H7 (cell line): ENCODE measurements at regions not wholly inside any gene's neighbourhood (a gene's known extent, or its start where the extent isn't known, plus 50 kb on each side); places are given as distances from the start of the nearest gene placed in this dataset.

Source experiments
- DNase-seq: peaks from one replicate; pipeline ENCODE4 v3.0.0; 2012
- H3K27me3 ChIP-seq: 2 replicates; pipeline ENCODE4 v1.6.0; 2011; ENCODE audit warnings: mild to moderate bottlenecking, low read length; ENCODE audit not compliant: control insufficient read depth, insufficient read depth
- H3K36me3 ChIP-seq: replicated peaks from 2 replicates; pipeline ENCODE4 v1.5.1; 2011; ENCODE audit warnings: low read length; ENCODE audit not compliant: control insufficient read depth, insufficient read depth
- H3K4me3 ChIP-seq: 2 replicates; pipeline ENCODE4 v1.5.1; 2011; ENCODE audit warnings: low read depth, mild to moderate bottlenecking, control low read depth, low read length, moderate library complexity; ENCODE audit not compliant: insufficient read depth

- Histone ChIP-seq H3K27me3 (no peaks in the 10 kb centered on the region), H3K4me3 (no peak overlapping the region), H3K36me3 (no peaks in the 10 kb centered on the region)
- no peak for DNase-seq
Measured at GRCh38 chr14:25988536-25988935, 609.3 kb downstream of the NOVA1 start.

- Histone ChIP-seq H3K36me3 (no peaks in the 10 kb centered on the region), H3K4me3 (no peak overlapping the region), H3K27me3 (no peaks in the 10 kb centered on the region)
- no peak for DNase-seq
Measured at GRCh38 chr14:25955772-25956171, 642.1 kb downstream of the NOVA1 start.

- no peaks in the 10 kb centered on the region for H3K27me3 ChIP-seq
- no peaks in the 10 kb centered on the region for H3K36me3 ChIP-seq
- no peak for DNase-seq
- H3K4me3 ChIP-seq, result no peak overlapping the region
Measured at GRCh38 chr14:25953532-25954139, 644.2 kb downstream of the NOVA1 start.

- H3K4me3 ChIP-seq, result no peak overlapping the region
- no peak for DNase-seq
- no peaks in the 10 kb centered on the region for H3K36me3 ChIP-seq
- H3K27me3 ChIP-seq, result no peaks in the 10 kb centered on the region
Measured at GRCh38 chr14:25945746-25946145, 652.1 kb downstream of the NOVA1 start.

DNA sequence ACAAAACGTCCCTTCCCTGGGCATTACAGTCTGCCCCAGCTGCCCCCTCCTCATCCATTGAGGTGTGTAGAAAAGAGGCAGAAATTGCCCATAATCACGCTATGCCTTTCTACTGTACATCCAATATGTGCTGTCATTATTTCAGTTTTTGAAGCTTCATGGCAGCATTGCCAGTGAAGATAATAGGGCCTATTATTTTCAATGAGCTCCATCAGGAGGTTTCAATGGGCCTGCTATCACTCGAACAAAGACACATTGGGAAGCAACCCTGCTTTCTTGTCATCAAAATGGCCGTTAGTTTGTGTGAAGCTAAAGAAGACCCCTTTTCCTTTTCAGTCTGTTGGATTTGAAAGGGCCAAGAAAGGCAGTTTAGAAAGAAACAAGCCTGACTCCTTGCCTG lies 653.8 kb downstream of the NOVA1 start:
- no peak for DNase-seq
- no peaks in the 10 kb centered on the region for H3K36me3 ChIP-seq
- H3K27me3 ChIP-seq, result no peaks in the 10 kb centered on the region
- H3K4me3 ChIP-seq, result no peak overlapping the region

GRCh38 chr14:25943329-25943728 lies 654.5 kb downstream of the NOVA1 start:
- H3K4me3 ChIP-seq, result no peak overlapping the region
- no peaks in the 10 kb centered on the region for H3K36me3 ChIP-seq
- no peak for DNase-seq
- no peaks in the 10 kb centered on the region for H3K27me3 ChIP-seq

- Histone ChIP-seq H3K27me3 (no peaks in the 10 kb centered on the region), H3K4me3 (no peak overlapping the region), H3K36me3 (no peaks in the 10 kb centered on the region)
- no peak for DNase-seq
Measured at GRCh38 chr14:25942090-25942489, 655.7 kb downstream of the NOVA1 start.

- Histone ChIP-seq H3K4me3 (no peak overlapping the region), H3K36me3 (no peaks in the 10 kb centered on the region), H3K27me3 (no peaks in the 10 kb centered on the region)
- DNase-seq, result no peak
Measured at GRCh38 chr14:25933731-25934130, 664.1 kb downstream of the NOVA1 start.

- H3K36me3 ChIP-seq, result no peaks in the 10 kb centered on the region
- DNase-seq, result no peak
- no peaks in the 10 kb centered on the region for H3K27me3 ChIP-seq
- no peak overlapping the region for H3K4me3 ChIP-seq
Measured at GRCh38 chr14:25929881-25930615, 667.8 kb downstream of the NOVA1 start.

DNA sequence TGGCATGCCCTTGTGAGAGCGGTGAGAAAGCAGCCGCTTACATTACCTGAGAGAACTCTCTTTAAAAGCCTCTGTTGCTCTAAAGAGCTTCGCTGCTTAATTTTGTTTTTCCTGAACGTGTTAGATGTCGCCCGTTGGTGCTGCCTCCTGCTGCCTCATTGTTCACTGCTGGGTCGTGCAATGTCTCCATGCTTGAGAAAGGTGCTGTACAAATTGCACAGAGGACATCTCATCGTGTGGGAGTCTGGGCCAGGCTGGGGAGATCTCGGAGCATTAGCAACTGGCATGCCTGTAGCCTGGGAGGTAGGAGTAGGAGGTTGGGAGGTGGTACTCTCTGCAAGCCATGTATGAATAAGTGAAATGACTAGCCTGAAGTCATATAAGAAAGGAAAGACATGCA lies 686.0 kb downstream of the NOVA1 start:
- Histone ChIP-seq H3K27me3 (no peaks in the 10 kb centered on the region), H3K36me3 (no peaks in the 10 kb centered on the region)

DNA sequence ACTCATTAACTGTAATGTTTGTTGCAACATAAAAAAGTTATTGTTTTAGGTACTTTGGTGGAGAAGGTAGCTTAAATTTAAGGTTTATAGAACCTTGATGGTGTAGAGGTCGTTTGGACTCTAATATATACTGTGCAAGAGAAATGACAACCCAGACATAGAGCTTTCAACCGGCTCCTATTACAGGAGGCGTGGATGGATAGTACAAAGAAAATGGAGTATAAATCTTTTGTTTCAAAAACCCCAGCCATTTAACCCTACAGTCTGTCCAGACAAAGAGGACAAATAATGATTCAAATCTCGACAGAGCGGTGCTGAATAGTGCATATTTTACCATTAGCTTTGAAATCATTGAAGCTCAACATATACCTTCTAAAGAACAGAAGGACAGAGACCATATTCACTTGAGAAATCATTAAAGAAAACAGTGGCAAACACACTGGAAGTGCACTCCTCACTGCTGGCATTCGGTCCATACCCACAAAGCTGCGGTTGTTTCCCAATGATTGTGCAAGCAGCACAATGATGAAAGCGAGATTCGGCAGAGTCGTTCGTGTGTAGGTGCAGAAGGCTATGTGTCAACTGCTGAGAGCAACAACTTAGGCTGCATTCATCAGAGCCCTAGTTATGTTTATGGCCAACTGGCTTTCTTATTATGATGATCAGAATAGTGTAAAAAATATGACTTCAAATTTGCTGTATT lies 688.6 kb downstream of the NOVA1 start:
- H3K27me3 ChIP-seq, result no peaks in the 10 kb centered on the region
- DNase-seq, result no peak
- H3K4me3 ChIP-seq, result no peak overlapping the region
- H3K36me3 ChIP-seq, result no peaks in the 10 kb centered on the region

More for the DNA sequence above, 686.0 kb downstream of the NOVA1 start:
- H3K4me3 ChIP-seq, result no peak overlapping the region
- DNase-seq, result no peak

GRCh38 chr14:25908277-25909044 lies 689.4 kb downstream of the NOVA1 start:
- Histone ChIP-seq H3K27me3 (no peaks in the 10 kb centered on the region), H3K4me3 (no peak overlapping the region), H3K36me3 (no peaks in the 10 kb centered on the region)
- no peak for DNase-seq

DNA sequence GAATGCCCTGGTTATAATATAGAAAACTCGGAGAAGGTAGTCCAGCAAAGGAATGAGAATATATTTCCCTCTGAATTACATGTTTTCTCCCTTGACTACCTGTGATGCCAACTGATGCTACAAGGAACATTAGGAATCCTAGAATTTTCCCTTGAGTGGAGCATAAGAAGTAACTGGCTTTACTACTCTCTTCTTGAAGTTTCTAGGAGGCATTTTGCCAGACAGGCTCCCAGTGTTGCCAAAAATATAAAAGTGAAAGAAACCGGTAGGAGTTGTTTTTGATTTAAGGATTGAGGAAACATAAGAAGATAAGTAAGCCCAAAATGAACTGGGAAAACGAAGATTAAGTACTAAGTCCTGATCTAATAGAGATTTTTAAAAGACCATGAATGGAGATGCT lies 693.4 kb downstream of the NOVA1 start:
- no peaks in the 10 kb centered on the region for H3K27me3 ChIP-seq
- H3K4me3 ChIP-seq, result no peak overlapping the region
- no peaks in the 10 kb centered on the region for H3K36me3 ChIP-seq
- DNase-seq, result no peak

DNA sequence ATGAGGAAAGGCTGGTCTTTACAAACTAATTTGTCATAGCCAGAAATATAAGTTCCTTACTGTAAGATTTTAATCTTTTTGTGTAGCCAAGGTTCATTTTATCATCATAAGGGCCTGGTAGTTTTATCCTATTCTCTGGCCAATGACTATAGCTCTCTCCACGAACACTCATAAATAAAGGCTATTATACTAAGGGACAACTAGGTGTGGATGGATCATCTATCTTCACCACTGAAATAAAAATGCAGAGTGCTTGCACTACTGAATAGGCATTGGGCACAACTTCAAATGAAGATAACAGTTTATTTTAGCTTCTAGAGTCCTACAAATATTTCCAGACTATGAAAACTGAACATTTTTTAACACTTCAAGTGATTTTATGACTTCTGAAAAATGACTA lies 698.6 kb downstream of the NOVA1 start:
- Histone ChIP-seq H3K36me3 (no peaks in the 10 kb centered on the region), H3K4me3 (no peak overlapping the region), H3K27me3 (no peaks in the 10 kb centered on the region)
- DNase-seq, result no peak
